Epithelial cell of proximal tubule (primary cell): ENCODE measurements at regions not wholly inside any gene's neighbourhood (a gene's known extent, or its start where the extent isn't known, plus 50 kb on each side); places are given as distances from the start of the nearest gene placed in this dataset.

Experiments used
- DNase-seq: peaks from one replicate; pipeline ENCODE4 v3.0.0-alpha.2; 2011; ENCODE audit warnings: low read depth
- H3K4me3 ChIP-seq: 2 replicates; pipeline ENCODE4 v1.5.1; 2011; ENCODE audit warnings: low read depth, mild to moderate bottlenecking, low read length
- TF ChIP-seq, protein P1 (sequence below): conservative IDR thresholded peaks from 2 replicates; pipeline ENCODE4 v1.5.1; 2012; ENCODE audit warnings: low read depth, mild to moderate bottlenecking, low read length

DNA sequence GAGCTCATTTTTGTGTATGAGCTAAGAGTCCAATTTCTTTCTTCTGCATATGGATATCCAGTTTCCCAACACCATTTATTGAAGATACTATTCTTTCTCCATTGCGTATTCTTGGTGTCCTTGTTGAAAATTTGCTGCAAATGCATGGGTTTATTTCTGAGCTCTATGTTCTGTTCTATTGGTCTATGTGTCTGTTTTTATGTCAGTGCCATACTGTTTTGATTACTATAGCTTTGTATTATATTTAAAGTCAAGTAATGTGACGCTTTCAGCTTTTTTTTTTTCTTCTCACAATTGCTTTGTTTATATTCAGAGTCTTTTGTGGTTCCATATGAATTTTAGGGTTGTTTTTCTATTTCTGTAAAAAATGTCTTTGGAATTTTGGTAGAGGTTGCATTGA, 247.1 kb upstream of the TBX3 start:
- TF ChIP-seq, protein P1, sequence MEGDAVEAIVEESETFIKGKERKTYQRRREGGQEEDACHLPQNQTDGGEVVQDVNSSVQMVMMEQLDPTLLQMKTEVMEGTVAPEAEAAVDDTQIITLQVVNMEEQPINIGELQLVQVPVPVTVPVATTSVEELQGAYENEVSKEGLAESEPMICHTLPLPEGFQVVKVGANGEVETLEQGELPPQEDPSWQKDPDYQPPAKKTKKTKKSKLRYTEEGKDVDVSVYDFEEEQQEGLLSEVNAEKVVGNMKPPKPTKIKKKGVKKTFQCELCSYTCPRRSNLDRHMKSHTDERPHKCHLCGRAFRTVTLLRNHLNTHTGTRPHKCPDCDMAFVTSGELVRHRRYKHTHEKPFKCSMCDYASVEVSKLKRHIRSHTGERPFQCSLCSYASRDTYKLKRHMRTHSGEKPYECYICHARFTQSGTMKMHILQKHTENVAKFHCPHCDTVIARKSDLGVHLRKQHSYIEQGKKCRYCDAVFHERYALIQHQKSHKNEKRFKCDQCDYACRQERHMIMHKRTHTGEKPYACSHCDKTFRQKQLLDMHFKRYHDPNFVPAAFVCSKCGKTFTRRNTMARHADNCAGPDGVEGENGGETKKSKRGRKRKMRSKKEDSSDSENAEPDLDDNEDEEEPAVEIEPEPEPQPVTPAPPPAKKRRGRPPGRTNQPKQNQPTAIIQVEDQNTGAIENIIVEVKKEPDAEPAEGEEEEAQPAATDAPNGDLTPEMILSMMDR, result no peak
- DNase-seq, result no peak
- H3K4me3 ChIP-seq, result no peak overlapping the region

DNA sequence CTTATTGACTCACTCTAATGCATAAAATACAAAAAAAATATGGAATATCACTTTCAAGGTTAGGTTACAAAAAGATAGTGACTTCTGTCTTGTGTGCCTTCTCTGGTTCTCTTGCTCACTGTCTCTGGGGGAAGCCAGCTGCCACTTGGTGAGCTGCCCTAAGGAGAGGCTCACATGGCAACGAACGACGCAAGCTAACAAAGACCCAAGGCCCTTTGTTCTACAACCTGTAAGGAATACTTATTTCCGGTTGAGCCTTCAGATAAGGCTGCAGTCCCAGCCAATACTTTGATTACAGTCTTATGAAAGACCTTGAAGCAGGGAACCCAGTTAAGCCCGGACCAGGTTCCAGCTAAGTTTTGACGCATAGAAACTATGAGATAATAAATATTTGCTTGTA, 242.4 kb upstream of the TBX3 start:
- TF ChIP-seq, protein P1, result no peak
- H3K4me3 ChIP-seq, result no peak overlapping the region
- DNase-seq, result no peak

DNA sequence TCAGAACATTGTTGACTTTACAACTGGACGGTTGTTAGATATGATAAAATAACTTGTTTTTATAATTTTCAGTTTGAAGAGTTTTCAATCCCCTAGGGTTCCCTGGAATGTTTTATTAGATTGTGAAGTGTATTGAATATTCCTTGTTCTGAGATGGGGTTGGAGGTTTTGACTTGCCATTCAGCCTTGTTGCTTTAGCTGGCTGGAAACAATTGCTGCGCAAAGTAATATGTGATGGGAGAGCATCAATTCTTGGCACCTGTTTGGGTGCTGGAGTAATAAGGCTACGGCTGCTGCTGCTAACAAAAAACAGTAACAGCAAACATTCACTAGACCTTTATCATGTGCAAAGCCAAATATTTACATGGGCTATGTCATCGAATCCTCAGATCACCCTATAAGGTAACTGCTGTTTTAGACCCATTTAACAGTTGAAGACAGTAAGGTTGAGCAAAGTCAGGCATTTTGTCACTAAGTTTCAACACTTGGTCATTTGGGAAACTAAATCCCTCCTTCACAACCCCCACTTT, 241.0 kb upstream of the TBX3 start:
- no peak for DNase-seq
- no peak overlapping the region for H3K4me3 ChIP-seq
- TF ChIP-seq, protein P1, result no peak

DNA sequence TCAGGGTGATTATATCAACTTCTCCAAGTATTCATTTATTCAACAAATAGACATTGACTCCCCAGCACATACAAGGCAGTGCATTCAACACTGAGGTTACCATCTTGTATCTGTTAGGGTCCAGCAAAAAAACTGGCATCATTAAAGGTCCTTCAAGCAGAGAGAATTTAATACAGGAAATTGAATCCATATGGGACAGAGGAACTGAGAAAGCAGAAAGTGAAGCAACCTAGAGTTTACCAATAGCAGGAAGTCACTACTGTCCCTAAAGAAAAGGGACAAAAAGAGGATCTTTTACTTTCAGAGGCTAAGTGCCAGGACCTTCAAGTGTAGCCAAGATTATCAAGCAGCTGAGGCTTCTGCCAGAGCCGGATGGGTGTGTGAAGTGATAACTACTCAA, 237.8 kb upstream of the TBX3 start:
- TF ChIP-seq, protein P1, result no peak
- no peak for DNase-seq
- no peak overlapping the region for H3K4me3 ChIP-seq

DNA sequence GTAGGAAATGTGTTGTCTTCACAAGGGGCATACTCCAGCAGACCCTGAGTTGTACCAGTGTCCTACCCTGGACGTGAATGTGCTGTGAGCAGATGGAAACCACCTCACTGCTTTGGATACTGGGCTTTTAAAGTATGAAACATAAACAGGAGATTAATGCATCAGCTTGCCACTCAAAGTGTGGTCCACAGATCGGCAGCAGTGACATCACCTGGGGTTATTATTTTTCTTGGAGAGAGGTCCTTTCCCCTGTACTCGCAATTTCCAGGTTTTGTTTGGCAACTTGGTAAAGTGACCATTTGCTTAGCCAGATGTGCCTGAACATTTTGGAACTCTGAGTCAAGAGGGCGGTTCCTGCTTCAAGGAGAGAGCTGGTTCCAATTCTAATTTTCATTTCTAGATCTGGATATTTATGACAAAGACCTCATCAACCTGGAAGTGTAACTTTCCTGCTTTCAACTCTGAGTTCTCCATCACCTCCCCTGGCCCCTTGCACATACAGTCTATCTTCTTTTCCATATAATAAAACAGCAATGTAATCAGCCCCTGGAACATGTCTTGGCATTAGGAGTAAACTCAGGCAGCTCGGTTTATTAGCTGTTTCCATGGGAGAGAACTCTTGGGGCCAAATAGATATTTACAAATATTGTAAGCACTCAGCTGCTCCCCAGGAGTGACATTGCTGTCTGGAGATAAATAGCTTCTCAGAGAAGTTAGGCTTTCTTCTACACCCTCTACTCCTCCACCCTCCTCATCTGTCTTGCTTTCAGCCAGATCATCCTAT, 237.0 kb upstream of the TBX3 start:
- no peak for DNase-seq
- H3K4me3 ChIP-seq, result no peak overlapping the region
- TF ChIP-seq, protein P1, result no peak

DNA sequence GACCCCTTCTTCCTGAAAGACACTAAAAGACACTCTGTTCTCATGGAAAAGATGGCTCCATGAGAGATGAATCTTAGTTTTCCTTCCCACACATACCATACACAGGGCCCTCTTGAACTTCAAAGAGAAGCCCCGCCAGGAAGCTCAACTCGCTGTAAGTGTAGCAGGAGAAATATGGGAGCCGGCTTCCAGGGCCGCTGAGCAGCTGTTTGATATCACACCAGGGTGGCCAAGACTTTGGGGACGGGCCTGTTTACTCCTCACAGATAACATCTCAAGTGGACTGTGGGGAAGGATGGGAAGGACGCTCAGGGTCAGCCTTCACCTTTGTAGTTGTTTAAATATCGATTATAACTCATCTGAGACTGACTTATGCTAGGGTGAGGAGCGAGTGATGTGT, 235.5 kb upstream of the TBX3 start:
- no peak overlapping the region for H3K4me3 ChIP-seq
- TF ChIP-seq, protein P1, result no peak
- DNase-seq, result no peak
